ENCODE measurements at regions not wholly inside any gene's neighbourhood (a gene's known extent, or its start where the extent isn't known, plus 50 kb on each side); places are given as distances from the start of the nearest gene placed in this dataset.

- no peaks in the 10 kb centered on the region for H3K27me3 ChIP-seq (ENCODE audit: low read depth)
- H3K36me3 ChIP-seq: no peaks in the 10 kb centered on the region
- TF ChIP-seq, protein P1, sequence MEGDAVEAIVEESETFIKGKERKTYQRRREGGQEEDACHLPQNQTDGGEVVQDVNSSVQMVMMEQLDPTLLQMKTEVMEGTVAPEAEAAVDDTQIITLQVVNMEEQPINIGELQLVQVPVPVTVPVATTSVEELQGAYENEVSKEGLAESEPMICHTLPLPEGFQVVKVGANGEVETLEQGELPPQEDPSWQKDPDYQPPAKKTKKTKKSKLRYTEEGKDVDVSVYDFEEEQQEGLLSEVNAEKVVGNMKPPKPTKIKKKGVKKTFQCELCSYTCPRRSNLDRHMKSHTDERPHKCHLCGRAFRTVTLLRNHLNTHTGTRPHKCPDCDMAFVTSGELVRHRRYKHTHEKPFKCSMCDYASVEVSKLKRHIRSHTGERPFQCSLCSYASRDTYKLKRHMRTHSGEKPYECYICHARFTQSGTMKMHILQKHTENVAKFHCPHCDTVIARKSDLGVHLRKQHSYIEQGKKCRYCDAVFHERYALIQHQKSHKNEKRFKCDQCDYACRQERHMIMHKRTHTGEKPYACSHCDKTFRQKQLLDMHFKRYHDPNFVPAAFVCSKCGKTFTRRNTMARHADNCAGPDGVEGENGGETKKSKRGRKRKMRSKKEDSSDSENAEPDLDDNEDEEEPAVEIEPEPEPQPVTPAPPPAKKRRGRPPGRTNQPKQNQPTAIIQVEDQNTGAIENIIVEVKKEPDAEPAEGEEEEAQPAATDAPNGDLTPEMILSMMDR (IDR thresholded peaks at IDR 0.05): no peak
- H3K4me3 ChIP-seq: no peak overlapping the region
- no peak overlapping the region for H3K27ac ChIP-seq
- DNase-seq (no peak), ATAC-seq (no peak)
- intact Hi-C loops (cut with DNase I): no loop called here
- no peaks in the 10 kb centered on the region for H3K4me1 ChIP-seq
- no peaks in the 10 kb centered on the region for H3K9me3 ChIP-seq
Measured at GRCh38 chrX:3455796-3456195, 109.3 kb upstream of the MXRA5 start.

- Histone ChIP-seq H3K9me3 (no peaks in the 10 kb centered on the region), H3K4me1 (no peaks in the 10 kb centered on the region), H3K4me3 (no peak overlapping the region), H3K36me3 (no peaks in the 10 kb centered on the region), H3K27ac (no peak overlapping the region), H3K27me3 (ENCODE audit: low read depth) (no peaks in the 10 kb centered on the region)
- TF ChIP-seq, protein P1 (IDR thresholded peaks at IDR 0.05): no peak
- DNase-seq: no peak
- intact Hi-C loops (cut with DNase I): no loop called here
- no peak for ATAC-seq
Measured at GRCh38 chrX:3451571-3451970, 105.1 kb upstream of the MXRA5 start.

DNA sequence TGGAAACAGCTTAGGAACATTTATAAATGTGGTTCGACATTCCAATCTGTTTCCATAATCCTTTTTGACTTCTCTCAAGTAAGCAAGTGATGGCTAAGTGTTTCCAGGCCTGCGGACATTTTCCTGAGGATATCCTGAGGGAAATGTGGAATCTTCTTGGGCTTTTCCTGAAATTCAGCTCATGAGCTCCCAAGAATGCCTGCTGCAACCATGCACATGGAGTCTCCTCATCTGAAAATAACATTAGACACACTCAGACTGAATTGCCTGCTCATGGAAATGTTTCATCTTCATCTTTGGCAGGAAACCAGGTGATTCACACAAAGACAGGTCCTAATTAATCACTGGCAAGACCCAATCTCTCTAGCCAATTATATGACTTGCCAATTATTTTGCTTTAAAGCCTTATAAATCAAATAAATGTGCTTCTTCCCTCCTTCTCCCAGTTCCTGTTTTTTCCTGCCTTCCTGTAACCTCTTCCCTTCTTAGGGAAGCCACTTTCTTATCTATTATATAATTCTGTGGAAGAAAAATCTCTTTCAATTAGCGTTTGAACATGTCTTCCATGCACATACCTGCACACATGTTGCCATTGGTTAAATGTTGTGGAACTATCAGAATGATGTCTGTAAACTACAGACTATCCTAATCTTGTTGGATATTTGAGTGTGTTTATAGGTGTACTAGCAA, 104.6 kb upstream of the MXRA5 start:
- H3K4me3 ChIP-seq: no peak overlapping the region
- no peaks in the 10 kb centered on the region for H3K9me3 ChIP-seq
- no peaks in the 10 kb centered on the region for H3K36me3 ChIP-seq
- TF ChIP-seq, protein P1 (IDR thresholded peaks at IDR 0.05): no peak
- ATAC-seq: no peak
- no peak overlapping the region for H3K27ac ChIP-seq
- intact Hi-C loops (cut with DNase I): no loop called here
- H3K4me1 ChIP-seq: no peaks in the 10 kb centered on the region
- no peak for DNase-seq
- H3K27me3 ChIP-seq (ENCODE audit: low read depth): no peaks in the 10 kb centered on the region

DNA sequence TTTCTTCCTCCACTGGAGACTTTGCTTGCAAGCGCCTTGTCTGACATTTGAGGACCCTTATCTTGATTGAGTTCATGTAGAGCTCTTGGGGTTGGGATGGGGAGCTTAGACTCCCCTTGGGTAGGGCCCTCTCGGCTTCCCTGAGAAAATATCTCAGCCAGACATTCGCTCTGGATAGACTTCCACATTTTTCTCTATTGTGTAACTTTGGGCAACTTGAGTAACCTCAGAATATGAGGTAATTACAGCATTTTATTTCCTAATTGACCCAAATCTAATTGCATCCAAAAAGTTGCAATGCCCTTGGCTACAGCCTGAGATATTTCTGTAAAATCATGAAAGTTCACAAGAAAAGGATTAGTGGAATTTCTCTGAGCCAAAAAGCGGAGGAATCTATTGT, 102.8 kb upstream of the MXRA5 start:
- Histone ChIP-seq H3K27me3 (ENCODE audit: low read depth) (no peaks in the 10 kb centered on the region), H3K36me3 (no peaks in the 10 kb centered on the region), H3K4me3 (no peak overlapping the region), H3K9me3 (no peaks in the 10 kb centered on the region), H3K4me1 (no peaks in the 10 kb centered on the region), H3K27ac (no peak overlapping the region)
- ATAC-seq (no peak), DNase-seq (no peak)
- intact Hi-C loops (cut with DNase I): no loop called here
- TF ChIP-seq, protein P1 (IDR thresholded peaks at IDR 0.05): no peak

DNA sequence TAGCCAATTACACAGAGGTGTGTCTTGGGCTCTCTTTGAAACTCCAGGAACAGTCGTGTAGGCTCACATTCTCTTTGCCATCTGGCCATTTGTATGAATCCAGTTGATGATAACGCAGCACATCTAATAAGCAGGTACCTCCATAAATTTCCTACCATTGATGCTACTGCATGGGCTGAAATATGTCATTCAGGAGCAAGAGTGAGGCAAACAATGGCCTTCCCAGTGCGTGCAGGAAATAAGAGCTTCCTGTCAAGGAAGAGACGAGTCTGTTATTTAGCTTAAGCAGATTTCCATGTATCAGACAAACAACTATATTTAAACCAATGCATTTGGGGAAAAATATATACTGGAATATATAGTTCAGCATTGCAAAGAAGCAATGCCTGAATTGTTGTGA, 102.1 kb upstream of the MXRA5 start:
- intact Hi-C loops (cut with DNase I): no loop called here
- H3K4me1 ChIP-seq: no peaks in the 10 kb centered on the region
- no peaks in the 10 kb centered on the region for H3K27me3 ChIP-seq (ENCODE audit: low read depth)
- no peak for DNase-seq
- H3K36me3 ChIP-seq: no peaks in the 10 kb centered on the region
- H3K4me3 ChIP-seq: no peak overlapping the region
- H3K9me3 ChIP-seq: no peaks in the 10 kb centered on the region
- TF ChIP-seq, protein P1 (IDR thresholded peaks at IDR 0.05): no peak
- H3K27ac ChIP-seq: no peak overlapping the region
- ATAC-seq: no peak

All from lower lobe of right lung (tissue), 2 donors.